Smooth muscle cell (in vitro differentiated cells): ENCODE measurements at regions not wholly inside any gene's neighbourhood (a gene's known extent, or its start where the extent isn't known, plus 50 kb on each side); places are given as distances from the start of the nearest gene placed in this dataset.

ENCODE experiments used
- DNase-seq: peaks from one replicate; lab custom pipeline; 2025; ENCODE audit not compliant: unreplicated experiment; lab: John Stamatoyannopoulos, UW
- H2AFZ ChIP-seq: fragments of 200-600 bp; sonication (generic); 2 replicates; pipeline ENCODE4 v1.6.0; 2016; ENCODE audit warnings: antibody characterized with exemption, low read depth, mild to moderate bottlenecking
- H3F3A ChIP-seq: fragments of 200-600 bp; sonication (generic); 2 replicates; pipeline ENCODE4 v1.6.0; 2017; ENCODE audit warnings: antibody characterized with exemption, low read depth
- H3K27ac ChIP-seq: fragments of 200-600 bp; sonication (generic); 2 replicates; pipeline ENCODE4 v1.5.1; 2016; ENCODE audit warnings: low read depth, mild to moderate bottlenecking
- H3K27me3 ChIP-seq: fragments of 200-600 bp; sonication (generic); 2 replicates; pipeline ENCODE4 v1.6.1; 2016; ENCODE audit warnings: low read depth, mild to moderate bottlenecking
- H3K36me3 ChIP-seq: fragments of 200-600 bp; sonication (generic); 2 replicates; pipeline ENCODE4 v1.5.1; 2016; ENCODE audit warnings: low read depth
- H3K4me1 ChIP-seq: fragments of 200-600 bp; sonication (generic); 2 replicates; pipeline ENCODE4 v1.5.1; 2016; ENCODE audit warnings: low read depth
- H3K4me2 ChIP-seq: fragments of 200-600 bp; sonication (generic); 2 replicates; pipeline ENCODE4 v1.6.0; 2016; ENCODE audit warnings: mild to moderate bottlenecking
- H3K4me3 ChIP-seq: fragments of 200-600 bp; sonication (generic); 2 replicates; pipeline ENCODE4 v1.5.1; 2016; ENCODE audit warnings: mild to moderate bottlenecking
- H3K79me2 ChIP-seq: fragments of 200-600 bp; sonication (generic); 2 replicates; pipeline ENCODE4 v1.6.0; 2016; ENCODE audit warnings: low read depth, mild to moderate bottlenecking
- H3K9ac ChIP-seq: fragments of 200-600 bp; sonication (generic); 2 replicates; pipeline ENCODE4 v1.6.0; 2016; ENCODE audit warnings: low read depth
- H3K9me3 ChIP-seq: fragments of 200-600 bp; sonication (generic); replicated peaks from 2 replicates; pipeline ENCODE4 v1.5.1; 2016; ENCODE audit warnings: low read depth
- H4K20me1 ChIP-seq: fragments of 200-600 bp; sonication (generic); 2 replicates; pipeline ENCODE4 v1.6.0; 2016; ENCODE audit warnings: low read depth
- WGBS: methylation state at CpG from one replicate; pipeline ENCODE4 v1.1.7; 2016; ENCODE audit warnings: low lambda C conversion rate; 5-methylcytosine and 5-hydroxymethylcytosine counted together
- TF ChIP-seq, protein P1 (sequence below): fragments of 200-600 bp; sonication (generic); IDR thresholded peaks from 2 replicates; pipeline ENCODE4 v1.5.1; 2017; ENCODE audit warnings: borderline replicate concordance, mild to moderate bottlenecking, antibody characterized with exemption; ENCODE audit not compliant: insufficient read depth, poor library complexity, severe bottlenecking

DNA sequence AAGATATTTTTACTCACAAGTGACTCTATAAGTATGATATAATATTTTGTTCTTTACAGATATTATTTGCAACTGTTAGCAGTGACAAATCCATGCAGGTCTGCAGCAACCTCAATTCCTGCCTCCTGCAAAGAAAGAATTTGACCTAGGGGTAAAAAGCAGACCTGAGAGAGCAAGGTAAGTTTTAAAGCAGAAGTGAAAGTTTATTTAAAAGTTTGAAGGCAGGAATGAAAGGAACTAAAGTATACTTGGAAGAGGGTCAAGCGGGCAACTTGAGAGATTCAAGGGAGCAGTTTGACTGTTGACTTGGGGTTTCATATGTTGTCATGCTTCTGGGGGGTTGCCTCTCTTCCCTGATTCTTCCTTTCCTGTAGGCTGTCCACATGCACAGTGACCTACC, 520.1 kb upstream of the PCDH20 start:
- H3F3A ChIP-seq = no peaks in the 10 kb centered on the region
- H3K4me1 ChIP-seq = no peaks in the 10 kb centered on the region
- no peak overlapping the region for H3K27ac ChIP-seq
- no peaks in the 10 kb centered on the region for H3K27me3 ChIP-seq
- H3K9me3 ChIP-seq = no peaks in the 10 kb centered on the region
- no peak overlapping the region for H2AFZ ChIP-seq
- H3K4me2 ChIP-seq = no peak overlapping the region
- H3K9ac ChIP-seq = no peak overlapping the region
- 96% methylated on average over 1 of the region's 1 CpG for WGBS
- TF ChIP-seq, protein P1, sequence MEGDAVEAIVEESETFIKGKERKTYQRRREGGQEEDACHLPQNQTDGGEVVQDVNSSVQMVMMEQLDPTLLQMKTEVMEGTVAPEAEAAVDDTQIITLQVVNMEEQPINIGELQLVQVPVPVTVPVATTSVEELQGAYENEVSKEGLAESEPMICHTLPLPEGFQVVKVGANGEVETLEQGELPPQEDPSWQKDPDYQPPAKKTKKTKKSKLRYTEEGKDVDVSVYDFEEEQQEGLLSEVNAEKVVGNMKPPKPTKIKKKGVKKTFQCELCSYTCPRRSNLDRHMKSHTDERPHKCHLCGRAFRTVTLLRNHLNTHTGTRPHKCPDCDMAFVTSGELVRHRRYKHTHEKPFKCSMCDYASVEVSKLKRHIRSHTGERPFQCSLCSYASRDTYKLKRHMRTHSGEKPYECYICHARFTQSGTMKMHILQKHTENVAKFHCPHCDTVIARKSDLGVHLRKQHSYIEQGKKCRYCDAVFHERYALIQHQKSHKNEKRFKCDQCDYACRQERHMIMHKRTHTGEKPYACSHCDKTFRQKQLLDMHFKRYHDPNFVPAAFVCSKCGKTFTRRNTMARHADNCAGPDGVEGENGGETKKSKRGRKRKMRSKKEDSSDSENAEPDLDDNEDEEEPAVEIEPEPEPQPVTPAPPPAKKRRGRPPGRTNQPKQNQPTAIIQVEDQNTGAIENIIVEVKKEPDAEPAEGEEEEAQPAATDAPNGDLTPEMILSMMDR = no peak
- H3K79me2 ChIP-seq = no peaks in the 10 kb centered on the region
- no peaks in the 10 kb centered on the region for H4K20me1 ChIP-seq
- DNase-seq = no peak
- H3K4me3 ChIP-seq = no peak overlapping the region
- no peaks in the 10 kb centered on the region for H3K36me3 ChIP-seq

DNA sequence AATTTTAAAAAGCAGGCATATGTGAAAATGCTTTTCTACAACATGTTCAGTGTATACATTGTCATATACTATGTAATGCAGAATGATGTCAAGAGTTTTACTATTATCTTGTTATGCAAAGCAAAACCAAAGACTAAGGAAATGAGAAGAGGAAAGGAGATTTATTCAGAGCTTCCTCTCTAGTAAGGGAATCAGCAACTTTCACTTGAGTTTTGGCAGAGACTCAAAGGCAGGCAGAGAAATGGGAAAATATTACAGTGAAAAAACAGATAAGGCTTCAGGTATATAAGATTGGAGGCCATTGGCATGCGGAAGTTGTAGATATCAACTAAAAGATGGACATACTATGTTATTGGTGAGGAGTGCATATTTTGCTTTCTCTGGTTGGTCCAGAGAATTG, 512.0 kb upstream of the PCDH20 start:
- 97% methylated on average over 1 of the region's 1 CpG for WGBS
- Histone ChIP-seq H3K9ac (no peak overlapping the region), H3K79me2 (no peaks in the 10 kb centered on the region), H3K4me3 (no peak overlapping the region), H2AFZ (no peak overlapping the region), H3K4me2 (no peak overlapping the region), H4K20me1 (no peaks in the 10 kb centered on the region), H3K36me3 (no peaks in the 10 kb centered on the region), H3K27me3 (no peaks in the 10 kb centered on the region), H3K9me3 (peaks cover 5% of the 10 kb centered on the region), H3F3A (no peaks in the 10 kb centered on the region), H3K4me1 (no peaks in the 10 kb centered on the region), H3K27ac (no peak overlapping the region)
- TF ChIP-seq, protein P1 = no peak
- DNase-seq = no peak

DNA sequence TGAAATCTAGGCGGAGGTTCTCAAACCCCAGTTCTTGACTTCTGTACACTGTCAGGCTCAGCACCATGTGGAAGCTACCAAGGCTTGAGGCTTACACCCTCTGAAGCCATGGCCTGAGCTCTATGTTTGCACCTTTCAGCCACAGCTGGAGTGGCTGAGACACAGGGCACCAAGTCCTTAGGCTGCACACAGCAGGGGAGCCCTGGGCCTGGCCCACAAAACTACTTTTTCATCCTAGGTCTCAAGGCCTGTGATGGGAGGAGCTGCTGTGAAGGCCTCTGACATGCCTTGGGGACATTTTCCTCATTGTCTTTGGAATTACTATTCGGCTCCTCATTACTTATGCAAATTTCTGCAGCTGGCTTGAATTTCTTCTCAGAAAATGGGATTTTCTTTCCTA, 503.2 kb upstream of the PCDH20 start:
- 86% methylated on average over 2 of the region's 2 CpGs for WGBS
- Histone ChIP-seq H3K27me3 (no peaks in the 10 kb centered on the region), H4K20me1 (no peaks in the 10 kb centered on the region)

DNA sequence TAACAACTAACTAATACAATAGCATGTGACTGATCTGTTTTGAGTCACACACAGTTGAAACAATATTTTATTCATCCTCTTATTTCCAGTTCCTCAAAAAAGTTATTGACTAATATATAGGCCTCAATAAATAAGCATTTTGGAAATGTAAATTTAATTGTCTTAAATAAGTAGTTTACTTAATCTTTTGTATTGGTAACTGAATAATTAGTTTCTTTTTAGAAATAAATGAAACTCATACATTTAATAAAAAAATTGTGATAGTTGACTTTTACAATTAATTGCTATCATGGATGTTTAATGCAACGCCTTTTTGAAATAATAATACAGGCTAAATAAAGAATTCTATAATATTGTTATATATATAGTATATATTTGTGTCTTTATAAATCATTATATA, 500.8 kb upstream of the PCDH20 start:
- WGBS = 90% methylated on average over 1 of the region's 1 CpG
- no peak overlapping the region for H3K9ac ChIP-seq
- no peak overlapping the region for H3K27ac ChIP-seq
- no peak for DNase-seq
- H4K20me1 ChIP-seq = no peaks in the 10 kb centered on the region
- H3K4me2 ChIP-seq = no peak overlapping the region
- H2AFZ ChIP-seq = no peak overlapping the region
- no peak overlapping the region for H3K4me3 ChIP-seq
- no peaks in the 10 kb centered on the region for H3K4me1 ChIP-seq
- no peaks in the 10 kb centered on the region for H3F3A ChIP-seq
- H3K79me2 ChIP-seq = no peaks in the 10 kb centered on the region
- no peaks in the 10 kb centered on the region for H3K36me3 ChIP-seq
- no peaks in the 10 kb centered on the region for H3K9me3 ChIP-seq
- TF ChIP-seq, protein P1 = no peak
- no peaks in the 10 kb centered on the region for H3K27me3 ChIP-seq

More for the DNA sequence above, 503.2 kb upstream of the PCDH20 start:
- Histone ChIP-seq H3K79me2 (no peaks in the 10 kb centered on the region), H2AFZ (no peak overlapping the region), H3K4me1 (no peaks in the 10 kb centered on the region), H3K9me3 (peaks cover 5% of the 10 kb centered on the region), H3K9ac (no peak overlapping the region), H3K4me3 (no peak overlapping the region), H3F3A (no peaks in the 10 kb centered on the region), H3K27ac (no peak overlapping the region), H3K4me2 (no peak overlapping the region), H3K36me3 (no peaks in the 10 kb centered on the region)
- TF ChIP-seq, protein P1 = no peak
- no peak for DNase-seq
